Endothelial cell of umbilical vein (primary cell): ENCODE measurements at regions not wholly inside any gene's neighbourhood (a gene's known extent, or its start where the extent isn't known, plus 50 kb on each side); places are given as distances from the start of the nearest gene placed in this dataset.

ENCODE experiments used
- BruUV-seq: library from RNA; stranded (reverse); fragments of 400-500 nt; replicated peaks from 2 replicates; lab custom pipeline; 2021; lab: Mats Ljungman, UMichigan
- CTCF ChIA-PET: fragments of 300-600, 350-600 bp; sonication (Branson Sonifier 250); formaldehyde crosslinking; loops from one replicate; lab custom pipeline; 2021; ENCODE audit warnings: antibody characterized with exemption, inconsistent platforms; lab: Charles Lee
- POLR2A ChIA-PET: fragments of 300-600, 350-600 bp; sonication (Branson Sonifier 250); formaldehyde crosslinking; loops from one replicate; lab custom pipeline; 2021; ENCODE audit warnings: antibody characterized with exemption, inconsistent platforms; lab: Charles Lee
- DNase-seq: peaks from one replicate; pipeline ENCODE4 v3.0.0-alpha.2; 2011; ENCODE audit warnings: low read depth, low spot score
- FAIRE-seq: peaks from 2 replicates; lab custom pipeline; 2011; peaks lifted over from hg19 to GRCh38; lab: Jason Lieb, UNC
- H2AFZ ChIP-seq: 2 replicates; pipeline ENCODE4 v1.6.0; 2012; ENCODE audit warnings: low read depth, low read length, control low read depth, inconsistent platforms
- H3K27ac ChIP-seq: 2 replicates; pipeline ENCODE4 v1.5.1; 2011; ENCODE audit warnings: low read depth, mild to moderate bottlenecking, control low read depth, low read length, moderate library complexity; ENCODE audit not compliant: insufficient read depth
- H3K27me3 ChIP-seq, 2 experiments: 2 replicates each; pipeline versions ENCODE4 v1.6.0 to v1.6.1; 2011; ENCODE audit warnings: low read length in 2 of 2, mixed read lengths in 1 of 2; ENCODE audit not compliant: control insufficient read depth in 2 of 2, insufficient read depth in 2 of 2
- H3K36me3 ChIP-seq, 2 experiments: 2 replicates in 1 of 2; 3 replicates in 1 of 2; pipeline ENCODE4 v1.5.1; 2011; ENCODE audit warnings: low read length in 2 of 2, mild to moderate bottlenecking in 1 of 2, moderate library complexity in 1 of 2; ENCODE audit not compliant: control insufficient read depth in 2 of 2, insufficient read depth in 2 of 2; ENCODE audit errors: extremely low read depth in 1 of 2
- H3K4me1 ChIP-seq: 3 replicates; pipeline ENCODE4 v1.5.1; 2011; ENCODE audit warnings: mild to moderate bottlenecking, low read length; ENCODE audit not compliant: control insufficient read depth, insufficient read depth; ENCODE audit errors: extremely low read depth
- H3K4me2 ChIP-seq: 2 replicates; pipeline ENCODE4 v1.6.1; 2011; ENCODE audit warnings: low read length, control low read depth, mixed read lengths; ENCODE audit not compliant: insufficient read depth
- H3K4me3 ChIP-seq, 3 experiments: fragments of 200-600 bp in 1 of 3; sonication (generic), shearing (Covaris generic) in 1 of 3; replicated peaks in 1 of 3; 2 replicates each; pipeline ENCODE4 v1.5.1; 2011 to 2016; ENCODE audit warnings: control low read depth in 3 of 3, low read length in 3 of 3, mild to moderate bottlenecking in 2 of 3, inconsistent platforms in 1 of 3, low read depth in 1 of 3, moderate library complexity in 1 of 3; ENCODE audit not compliant: insufficient read depth in 1 of 3
- H3K79me2 ChIP-seq: 2 replicates; pipeline ENCODE4 v1.6.0; 2012; ENCODE audit warnings: low read length, inconsistent platforms; ENCODE audit not compliant: control insufficient read depth, insufficient read depth
- H3K9ac ChIP-seq: replicated peaks from 2 replicates; pipeline ENCODE3; 2011; ENCODE audit warnings: low read length, control low read depth; ENCODE audit not compliant: insufficient read depth; ENCODE audit errors: extremely low read depth
- H3K9me1 ChIP-seq: replicated peaks from 3 replicates; pipeline ENCODE4 v1.6.0; 2011; ENCODE audit warnings: mild to moderate bottlenecking, low read length; ENCODE audit not compliant: control insufficient read depth, insufficient read depth; ENCODE audit errors: extremely low read depth
- H3K9me3 ChIP-seq: replicated peaks from 2 replicates; pipeline ENCODE4 v1.5.1; 2012; ENCODE audit warnings: low read length, inconsistent platforms; ENCODE audit not compliant: control insufficient read depth, insufficient read depth
- H4K20me1 ChIP-seq: replicated peaks from 2 replicates; pipeline ENCODE3; 2011; ENCODE audit warnings: mild to moderate bottlenecking, low read length; ENCODE audit not compliant: control insufficient read depth, insufficient read depth; ENCODE audit errors: extremely low read depth
- CTCF ChIP-seq, 2 donors: IDR thresholded peaks; 1 replicate in 1 of 2; 2 replicates in 1 of 2; pipeline ENCODE4 v1.5.1; 2011; ENCODE audit warnings: low read length in 2 of 2, mild to moderate bottlenecking in 2 of 2, moderate library complexity in 2 of 2, control low read depth in 1 of 2, inconsistent platforms in 1 of 2, low read depth in 1 of 2; ENCODE audit not compliant: insufficient read depth in 1 of 2; ENCODE audit errors: extremely low read depth in 1 of 2
- EZH2 ChIP-seq: IDR thresholded peaks from 2 replicates; pipeline ENCODE4 v1.6.1; 2012; ENCODE audit warnings: borderline replicate concordance, low read depth, mild to moderate bottlenecking, moderate library complexity, low read length, inconsistent platforms; ENCODE audit not compliant: severe bottlenecking
- FOS ChIP-seq: IDR thresholded peaks from 2 replicates; pipeline ENCODE4 v1.6.1; 2011; ENCODE audit warnings: mild to moderate bottlenecking, low read length, moderate library complexity, borderline replicate concordance; ENCODE audit not compliant: insufficient read depth
- GATA2 ChIP-seq: IDR thresholded peaks from 2 replicates; pipeline ENCODE4 v1.7.0; 2011; ENCODE audit warnings: low read depth, mild to moderate bottlenecking, moderate library complexity, mixed read lengths, low read length; ENCODE audit not compliant: insufficient read length, insufficient read depth
- MAX ChIP-seq: IDR thresholded peaks from 2 replicates; pipeline ENCODE4 v1.6.1; 2011; ENCODE audit not compliant: insufficient read depth, insufficient read length
- POLR2AphosphoS5 ChIP-seq: IDR thresholded peaks from 2 replicates; pipeline ENCODE4 v1.6.1; 2012; ENCODE audit warnings: low read depth, mild to moderate bottlenecking, control low read depth, low read length, moderate library complexity; ENCODE audit not compliant: insufficient read depth
- dilution Hi-C: fragments of 300-500 bp; cut with MboI; formaldehyde crosslinking; loops from one replicate; pipeline ENCODE4 v1.15.0; 2019; ENCODE audit warnings: low sequenced_read_pairs; ENCODE audit not compliant: extremely low pct_ligation_motif_present
- intact Hi-C: fragments of 100-400 bp; cut with micrococcal nuclease; formaldehyde crosslinking; loops from one replicate; pipeline ENCODE4 v1.10.0; 2022

DNA sequence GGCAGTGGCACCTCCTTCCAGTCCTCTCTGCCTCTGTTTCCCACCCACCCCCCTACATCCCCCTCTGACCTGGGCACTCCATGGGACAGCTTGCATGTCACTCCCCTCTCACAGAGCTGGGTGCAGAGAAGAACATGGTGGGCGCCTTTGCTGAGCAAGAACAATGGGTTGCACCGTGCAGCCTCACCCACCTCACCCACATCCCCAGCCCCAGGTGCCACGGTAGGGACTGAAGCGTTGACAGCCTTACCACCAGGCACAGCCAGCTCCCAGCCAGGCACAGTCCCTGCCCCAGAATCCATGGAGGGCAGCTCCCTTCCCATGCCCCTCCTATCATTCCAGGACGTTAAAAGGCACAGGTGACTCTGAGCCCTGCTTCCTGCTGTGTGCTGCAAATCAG lies 93.1 kb upstream of the VSTM2B start:
- no peak overlapping the region for H3K4me2 ChIP-seq
- ChIA-PET POLR2A (no interaction called here), CTCF (no interaction called here)
- H3K36me3 ChIP-seq, result no peaks in the 10 kb centered on the region
- no peak overlapping the region for H3K27ac ChIP-seq
- no peaks in the 10 kb centered on the region for H3K9me1 ChIP-seq
- no TSS peak for BruUV-seq
- H3K27me3 ChIP-seq, result no peaks in the 10 kb centered on the region
- H3K79me2 ChIP-seq, result no peaks in the 10 kb centered on the region
- H3K9me3 ChIP-seq, result no peaks in the 10 kb centered on the region
- DNase-seq (no peak), FAIRE-seq (no peak)
- H3K9ac ChIP-seq, result no peak overlapping the region
- H2AFZ ChIP-seq, result no peak overlapping the region
- dilution Hi-C loops (no loop called here), intact Hi-C loops (no loop called here)
- H3K4me1 ChIP-seq, result no peaks in the 10 kb centered on the region
- TF ChIP-seq FOS (no peak), GATA2 (no peak), MAX (no peak), POLR2AphosphoS5 (no peak), CTCF (IDR thresholded peaks at IDR 0.05; ENCODE audit: extremely low read depth in 1 of 2, insufficient read depth in 1 of 2, low read depth in 1 of 2, low read length in 2 of 2) (no peak)
- H3K4me3 ChIP-seq, result no peak overlapping the region
- H4K20me1 ChIP-seq, result no peaks in the 10 kb centered on the region

DNA sequence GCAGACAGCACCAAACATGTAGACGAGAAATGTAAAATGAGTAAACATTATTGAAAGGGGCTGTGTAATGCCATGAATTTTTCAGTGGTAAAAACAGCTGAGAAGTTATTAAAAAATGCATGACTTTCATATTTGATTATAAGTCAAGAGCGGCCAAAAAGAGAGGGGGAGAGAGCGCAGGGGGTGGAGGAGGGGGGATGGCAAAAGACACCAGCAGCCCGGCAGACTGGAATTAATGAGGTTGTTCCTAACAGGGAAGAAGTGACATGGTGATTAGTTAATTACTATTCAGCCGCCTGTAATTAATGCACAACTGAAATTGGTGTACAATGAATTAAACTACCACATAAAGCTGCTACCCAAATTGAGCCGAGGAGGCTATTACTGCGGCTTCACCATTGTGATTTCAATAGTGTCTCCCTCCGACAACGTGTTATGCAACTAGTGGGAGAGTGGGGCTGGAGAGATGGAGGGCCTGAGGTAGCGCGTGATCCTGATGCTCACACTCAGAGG lies 89.1 kb upstream of the VSTM2B start:
- H3K4me3 ChIP-seq, result no peak overlapping the region
- H3K79me2 ChIP-seq, result no peaks in the 10 kb centered on the region
- no peaks in the 10 kb centered on the region for H3K9me3 ChIP-seq
- ChIA-PET CTCF (no interaction called here), POLR2A (no interaction called here)
- BruUV-seq, result no TSS peak
- intact Hi-C loops (no loop called here), dilution Hi-C loops (no loop called here)
- H2AFZ ChIP-seq, result no peak overlapping the region
- no peaks in the 10 kb centered on the region for H3K4me1 ChIP-seq
- H3K9me1 ChIP-seq, result no peaks in the 10 kb centered on the region
- DNase-seq (no peak), FAIRE-seq (no peak)
- H4K20me1 ChIP-seq, result no peaks in the 10 kb centered on the region
- H3K27ac ChIP-seq, result no peak overlapping the region
- no peaks in the 10 kb centered on the region for H3K27me3 ChIP-seq
- no peak overlapping the region for H3K9ac ChIP-seq
- no peaks in the 10 kb centered on the region for H3K36me3 ChIP-seq
- no peak overlapping the region for H3K4me2 ChIP-seq
- no peak for TF ChIP-seq GATA2
- no peak for TF ChIP-seq EZH2
- TF ChIP-seq CTCF (IDR thresholded peaks at IDR 0.05; ENCODE audit: extremely low read depth in 1 of 2, insufficient read depth in 1 of 2, low read depth in 1 of 2, low read length in 2 of 2), result no peak
- no peak for TF ChIP-seq FOS
- no peak for TF ChIP-seq MAX
